ENCODE measurements at regions not wholly inside any gene's neighbourhood (a gene's known extent, or its start where the extent isn't known, plus 50 kb on each side); places are given as distances from the start of the nearest gene placed in this dataset.

DNA sequence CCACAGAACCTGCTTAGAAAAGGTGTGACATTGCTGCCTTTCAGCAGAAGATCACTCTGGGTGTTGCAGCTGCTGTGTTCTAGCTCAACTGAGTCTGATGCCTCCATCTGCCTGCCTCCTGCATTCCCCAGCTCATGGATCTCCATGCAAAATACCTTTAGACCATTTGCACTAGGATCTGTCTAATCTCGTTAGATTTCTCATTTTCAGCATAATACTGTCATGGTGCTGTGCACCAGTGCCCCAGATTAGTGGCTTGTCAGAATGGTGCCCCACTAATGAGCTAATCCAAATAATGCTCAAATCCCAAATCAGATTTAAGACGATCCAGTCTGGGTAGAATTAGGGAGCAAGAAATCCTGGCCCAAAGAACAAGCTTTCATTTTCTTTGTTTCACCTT, 284.4 kb upstream of the PARD3B start:
- no peak overlapping the region for H3K27ac Mint-ChIP-seq
- ATAC-seq = no peak

GRCh38 chr2:204261846-204262245, 283.4 kb upstream of the PARD3B start:
- no peak overlapping the region for H3K4me3 Mint-ChIP-seq
- H3K4me1 Mint-ChIP-seq = peaks cover 6% of the 10 kb centered on the region
- DNase-seq (no peak), ATAC-seq (no peak)
- no peak overlapping the region for H3K27ac Mint-ChIP-seq
- H3K9me3 Mint-ChIP-seq = no peaks in the 10 kb centered on the region
- peaks cover 52% of the 10 kb centered on the region for H3K27me3 Mint-ChIP-seq

More for the DNA sequence above, 284.4 kb upstream of the PARD3B start:
- Mint-ChIP-seq H3K4me1 (peaks cover 7% of the 10 kb centered on the region), H3K4me3 (no peak overlapping the region), H3K27me3 (peaks cover 49% of the 10 kb centered on the region), H3K9me3 (no peaks in the 10 kb centered on the region)
- DNase-seq = no peak

DNA sequence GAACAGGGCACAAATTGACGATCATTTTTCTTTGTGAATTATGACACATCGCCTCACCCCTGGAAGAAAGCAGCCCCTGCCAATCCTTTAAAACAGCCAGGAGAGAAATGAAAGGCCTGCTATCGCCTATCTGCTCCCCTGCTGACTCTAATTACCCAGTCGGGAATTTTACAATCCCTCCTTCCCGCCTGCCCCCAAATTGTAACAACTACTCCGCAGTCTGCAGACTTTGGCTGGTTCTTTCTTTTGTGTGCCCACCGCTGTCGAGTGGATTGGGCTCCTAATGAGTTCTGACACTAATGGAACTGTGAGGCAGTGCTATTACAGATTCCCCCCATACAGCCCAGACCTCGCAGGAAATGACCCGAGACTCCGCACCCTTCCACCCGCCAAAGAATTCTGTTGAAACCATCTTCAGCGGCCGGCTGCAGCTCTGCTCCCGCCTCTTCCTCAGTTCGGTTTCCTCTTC, 281.2 kb upstream of the PARD3B start:
- ATAC-seq (no peak), DNase-seq (no peak)
- Mint-ChIP-seq H3K27ac (no peak overlapping the region), H3K4me3 (no peak overlapping the region), H3K4me1 (no peaks in the 10 kb centered on the region), H3K9me3 (no peaks in the 10 kb centered on the region), H3K27me3 (peaks cover 54% of the 10 kb centered on the region)

DNA sequence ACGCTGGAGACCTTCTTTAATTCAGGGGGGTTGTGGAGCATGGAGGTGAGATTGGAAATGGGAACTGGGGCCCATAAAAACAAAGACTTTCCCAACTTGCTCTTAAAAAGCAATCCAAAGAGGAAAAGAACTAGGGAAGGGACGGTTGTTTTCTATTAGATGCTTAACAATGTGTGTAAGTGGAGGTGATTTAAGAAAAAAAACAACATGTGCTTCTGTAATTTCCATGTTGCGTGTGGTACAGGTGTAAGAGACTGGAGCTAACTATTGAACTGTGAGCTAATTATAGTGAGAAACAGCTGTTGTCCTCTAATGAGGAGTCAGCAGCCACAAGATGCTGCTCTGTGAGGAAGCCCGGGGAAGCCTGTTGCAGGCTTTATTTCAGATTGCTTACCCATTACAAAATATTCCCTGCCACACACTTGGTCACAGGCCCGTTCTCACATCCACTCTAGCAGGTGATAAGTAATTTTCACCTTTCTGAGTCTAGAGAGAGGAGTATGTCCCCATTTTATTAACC, 280.6 kb upstream of the PARD3B start:
- H3K4me3 Mint-ChIP-seq = no peak overlapping the region
- DNase-seq (no peak), ATAC-seq (no peak)
- H3K9me3 Mint-ChIP-seq = no peaks in the 10 kb centered on the region
- H3K4me1 Mint-ChIP-seq = no peaks in the 10 kb centered on the region
- peaks cover 54% of the 10 kb centered on the region for H3K27me3 Mint-ChIP-seq
- H3K27ac Mint-ChIP-seq = no peak overlapping the region

DNA sequence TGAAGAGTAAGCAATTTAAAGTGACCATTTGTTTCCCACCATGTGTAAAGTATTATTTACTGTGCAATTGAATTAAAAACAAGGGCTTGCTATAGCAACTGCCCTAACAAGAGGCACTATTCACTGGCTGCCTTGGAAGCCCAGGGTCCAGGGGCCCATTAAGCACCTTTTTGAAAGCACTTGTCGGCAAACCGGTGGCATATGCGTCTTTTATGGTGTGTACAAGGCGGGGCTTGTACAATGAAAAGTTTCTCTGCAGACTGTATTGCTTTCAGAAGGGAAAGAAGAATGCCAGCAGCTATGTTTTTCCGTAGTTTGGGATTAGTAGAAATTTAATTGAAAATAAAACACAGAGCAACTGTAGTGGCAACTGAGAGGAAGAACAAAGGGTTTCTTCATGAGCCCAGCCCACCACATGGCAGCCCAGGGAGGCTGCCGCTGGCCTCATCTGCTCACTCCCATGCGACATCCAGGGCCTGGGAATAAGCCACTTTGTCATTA, 279.5 kb upstream of the PARD3B start:
- Mint-ChIP-seq H3K4me1 (no peaks in the 10 kb centered on the region), H3K4me3 (no peak overlapping the region), H3K9me3 (peaks cover 6 to 10% of the 10 kb centered on the region in 2 donors), H3K27ac (no peak overlapping the region), H3K27me3 (peaks cover 57% of the 10 kb centered on the region)
- no peak for DNase-seq
- ATAC-seq = no peak

DNA sequence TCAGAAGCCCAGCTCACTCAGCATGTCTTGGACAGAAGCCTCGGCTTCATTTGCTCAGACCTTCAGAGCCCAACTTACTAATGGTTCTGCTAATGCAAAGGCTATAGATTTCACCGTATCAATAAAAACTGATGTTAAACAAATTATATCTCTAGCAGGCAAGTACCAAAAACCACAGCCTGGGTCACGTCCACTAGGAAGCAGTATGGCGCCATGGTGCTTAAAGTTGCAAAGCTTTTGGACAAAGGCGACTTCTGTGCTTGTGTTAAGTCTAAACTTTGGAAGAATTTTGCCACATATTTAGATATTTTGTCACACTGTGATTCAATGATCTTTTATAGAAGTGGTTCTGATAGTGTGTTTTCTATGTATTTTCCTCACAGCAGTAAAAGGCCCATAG, 276.8 kb upstream of the PARD3B start:
- DNase-seq (no peak), ATAC-seq (no peak)
- H3K4me1 Mint-ChIP-seq = no peaks in the 10 kb centered on the region
- H3K27ac Mint-ChIP-seq = no peak overlapping the region
- H3K9me3 Mint-ChIP-seq = peaks cover 9 to 12% of the 10 kb centered on the region in 2 donors
- H3K4me3 Mint-ChIP-seq = no peak overlapping the region
- peaks cover 58% of the 10 kb centered on the region for H3K27me3 Mint-ChIP-seq

GRCh38 chr2:204268971-204269370, 276.3 kb upstream of the PARD3B start:
- Mint-ChIP-seq H3K27ac (no peak overlapping the region), H3K4me1 (no peaks in the 10 kb centered on the region), H3K27me3 (peaks cover 55% of the 10 kb centered on the region), H3K4me3 (no peak overlapping the region), H3K9me3 (peaks cover 9 to 12% of the 10 kb centered on the region in 2 donors)
- no peak for DNase-seq
- ATAC-seq = no peak

GRCh38 chr2:204272089-204272488, 273.2 kb upstream of the PARD3B start:
- DNase-seq (no peak), ATAC-seq (no peak)
- H3K4me3 Mint-ChIP-seq = no peak overlapping the region
- no peaks in the 10 kb centered on the region for H3K4me1 Mint-ChIP-seq
- no peak overlapping the region for H3K27ac Mint-ChIP-seq
- H3K27me3 Mint-ChIP-seq = peaks cover 40% of the 10 kb centered on the region
- peaks cover 9 to 12% of the 10 kb centered on the region in 2 donors for H3K9me3 Mint-ChIP-seq

- DNase-seq (no peak), ATAC-seq (no peak)
- H3K4me1 Mint-ChIP-seq = no peaks in the 10 kb centered on the region
- H3K27me3 Mint-ChIP-seq = peaks cover 43% of the 10 kb centered on the region
- H3K9me3 Mint-ChIP-seq = peaks cover 9 to 12% of the 10 kb centered on the region in 2 donors
- no peak overlapping the region for H3K27ac Mint-ChIP-seq
- no peak overlapping the region for H3K4me3 Mint-ChIP-seq
These were observed 272.5 kb upstream of the PARD3B start for GRCh38 chr2:204272610-204273287.

GRCh38 chr2:204274429-204274828, 270.8 kb upstream of the PARD3B start:
- Mint-ChIP-seq H3K4me1 (no peaks in the 10 kb centered on the region), H3K27ac (no peak overlapping the region), H3K9me3 (peaks cover 9 to 12% of the 10 kb centered on the region in 2 donors), H3K4me3 (no peak overlapping the region), H3K27me3 (peaks cover 48% of the 10 kb centered on the region)
- ATAC-seq = no peak
- DNase-seq = no peak

DNA sequence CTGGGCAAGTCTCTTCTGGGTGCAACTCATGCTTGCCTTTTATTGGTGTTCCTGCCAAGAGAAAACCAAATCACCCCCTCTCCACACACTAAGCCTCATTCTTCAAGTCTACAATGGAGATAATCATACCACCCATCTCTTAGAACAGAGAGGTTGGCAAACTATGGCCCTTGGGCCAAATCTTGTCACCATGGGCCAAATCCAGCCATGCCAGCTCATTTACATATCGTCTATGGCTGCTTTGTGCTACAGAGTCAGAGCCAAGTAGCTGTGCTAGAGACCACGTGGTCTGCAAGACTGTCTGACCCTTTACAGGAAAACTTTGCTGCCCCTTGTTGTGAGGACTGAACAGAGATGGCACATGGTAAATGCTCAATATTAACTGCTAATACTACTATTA, 270.3 kb upstream of the PARD3B start:
- ATAC-seq = no peak
- Mint-ChIP-seq H3K4me3 (no peak overlapping the region), H3K27me3 (peaks cover 47% of the 10 kb centered on the region), H3K27ac (no peak overlapping the region), H3K9me3 (peaks cover 9 to 10% of the 10 kb centered on the region in 2 donors), H3K4me1 (no peaks in the 10 kb centered on the region)
- no peak for DNase-seq

DNA sequence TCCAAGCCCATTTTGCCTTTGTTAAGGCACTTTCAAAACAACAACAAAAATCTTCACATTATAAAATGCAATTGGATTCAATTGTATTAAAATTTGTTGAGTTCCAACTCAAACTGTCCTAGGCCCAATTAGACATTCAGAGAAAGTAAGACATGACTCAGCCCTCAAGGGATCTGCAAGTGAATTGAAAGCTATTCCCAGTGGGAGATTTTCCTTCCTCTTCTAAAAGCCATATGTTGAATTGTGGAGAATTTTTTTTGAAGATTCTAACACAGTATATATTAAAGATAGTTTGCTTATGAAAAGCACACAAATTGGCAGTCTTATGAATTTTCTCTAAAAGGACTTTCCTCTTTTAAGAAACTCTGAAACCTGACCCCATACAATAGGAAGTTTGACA, 268.0 kb upstream of the PARD3B start:
- no peak overlapping the region for H3K27ac Mint-ChIP-seq
- H3K27me3 Mint-ChIP-seq = peaks cover 54% of the 10 kb centered on the region
- H3K9me3 Mint-ChIP-seq = no peaks in the 10 kb centered on the region
- DNase-seq = no peak
- no peak for ATAC-seq
- no peaks in the 10 kb centered on the region for H3K4me1 Mint-ChIP-seq
- H3K4me3 Mint-ChIP-seq = no peak overlapping the region

DNA sequence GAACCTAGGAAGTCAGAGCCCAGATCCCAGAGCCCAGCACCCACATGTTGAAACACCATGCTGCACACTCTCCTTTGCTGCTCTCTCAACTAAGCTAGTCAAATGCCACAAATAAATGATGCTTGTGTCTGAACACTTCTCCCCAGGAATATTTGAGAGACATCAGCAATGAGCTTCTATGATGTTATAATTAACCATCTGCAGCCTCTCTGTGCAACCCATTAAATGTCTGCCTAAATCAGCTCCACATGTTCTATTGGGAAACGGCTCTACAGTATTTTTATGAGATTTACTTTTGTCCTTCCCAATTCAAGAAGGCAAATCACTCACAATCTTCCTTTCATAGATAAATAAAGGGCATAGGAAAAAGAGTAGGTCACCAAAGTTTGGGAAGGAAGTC, 266.8 kb upstream of the PARD3B start:
- DNase-seq = no peak
- no peak for ATAC-seq
- Mint-ChIP-seq H3K4me3 (no peak overlapping the region), H3K27me3 (peaks cover 57% of the 10 kb centered on the region), H3K4me1 (no peaks in the 10 kb centered on the region), H3K9me3 (no peaks in the 10 kb centered on the region), H3K27ac (no peak overlapping the region)

GRCh38 chr2:204279819-204280218, 265.5 kb upstream of the PARD3B start:
- DNase-seq = no peak
- Mint-ChIP-seq H3K4me1 (no peaks in the 10 kb centered on the region), H3K27me3 (peaks cover 66% of the 10 kb centered on the region), H3K4me3 (no peak overlapping the region), H3K27ac (no peak overlapping the region), H3K9me3 (no peaks in the 10 kb centered on the region)
- ATAC-seq = no peak

- Mint-ChIP-seq H3K4me3 (no peak overlapping the region), H3K27ac (no peak overlapping the region), H3K4me1 (no peaks in the 10 kb centered on the region), H3K27me3 (peaks cover 67% of the 10 kb centered on the region), H3K9me3 (no peaks in the 10 kb centered on the region)
- ATAC-seq (no peak), DNase-seq (no peak)
These were observed 265.0 kb upstream of the PARD3B start for GRCh38 chr2:204280262-204280668.

GRCh38 chr2:204282081-204282480, 263.2 kb upstream of the PARD3B start:
- H3K27ac Mint-ChIP-seq = no peak overlapping the region
- H3K9me3 Mint-ChIP-seq = no peaks in the 10 kb centered on the region
- no peaks in the 10 kb centered on the region for H3K4me1 Mint-ChIP-seq
- ATAC-seq (no peak), DNase-seq (no peak)
- no peak overlapping the region for H3K4me3 Mint-ChIP-seq
- H3K27me3 Mint-ChIP-seq = peaks cover 70% of the 10 kb centered on the region

DNA sequence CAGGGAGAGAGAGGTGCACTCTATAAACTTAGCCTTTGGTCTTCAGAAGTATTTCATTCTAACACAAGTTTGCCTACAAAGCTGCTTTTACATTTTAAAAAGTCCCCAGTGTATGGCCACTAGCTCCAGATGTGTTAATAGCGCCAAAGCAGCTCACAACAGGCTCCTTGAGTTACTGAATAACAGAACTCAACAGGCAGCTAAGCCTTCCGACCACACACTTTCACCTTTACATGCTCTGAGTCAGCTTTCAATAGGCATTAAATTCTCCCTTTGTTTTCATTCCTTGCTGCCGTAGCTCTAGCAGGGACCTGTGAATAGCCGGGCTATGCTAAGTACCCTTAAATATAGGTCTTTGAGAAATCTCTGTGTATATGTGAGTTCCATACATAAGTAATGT, 262.8 kb upstream of the PARD3B start:
- Mint-ChIP-seq H3K4me1 (no peaks in the 10 kb centered on the region), H3K27ac (no peak overlapping the region), H3K27me3 (peaks cover 68% of the 10 kb centered on the region), H3K9me3 (no peaks in the 10 kb centered on the region), H3K4me3 (no peak overlapping the region)
- no peak for ATAC-seq
- DNase-seq = no peak
